ENCODE measurements at regions not wholly inside any gene's neighbourhood (a gene's known extent, or its start where the extent isn't known, plus 50 kb on each side); places are given as distances from the start of the nearest gene placed in this dataset.

DNA sequence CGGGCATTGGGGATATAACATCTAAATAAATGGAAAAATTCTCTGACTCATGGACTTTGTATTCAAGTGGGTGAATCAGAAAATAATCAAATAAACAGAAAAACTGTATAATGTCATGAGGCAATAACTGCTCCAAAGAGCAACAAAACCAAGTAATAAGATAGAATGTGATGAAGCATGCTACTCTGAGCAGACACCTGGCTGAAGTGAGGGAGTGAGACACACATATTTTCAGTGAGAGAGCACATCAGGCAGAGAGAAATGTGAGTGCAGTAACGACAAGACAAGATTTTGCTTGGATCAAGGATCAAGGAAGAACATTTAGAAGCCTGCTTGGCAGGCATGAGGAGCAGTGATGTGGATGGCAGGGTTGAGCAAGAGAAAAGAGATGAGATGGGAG is 75.8 kb upstream of the CCDC91 start:
- TF ChIP-seq CTCF (IDR thresholded peaks at IDR 0.05; ENCODE audit: low read depth, low read length, missing input control) (no peak), SP1 (IDR thresholded peaks at IDR 0.05) (no peak), FOXA1 (IDR thresholded peaks at IDR 0.05) (no peak), EGR1 (IDR thresholded peaks at IDR 0.05; ENCODE audit: low read depth in 2 of 2) (no peak)

Data from liver (tissue), 3 donors.